A549 (cell line): ENCODE measurements at regions not wholly inside any gene's neighbourhood (a gene's known extent, or its start where the extent isn't known, plus 50 kb on each side); places are given as distances from the start of the nearest gene placed in this dataset.

Experiments
- ATAC-seq, 2 experiments: fragments of 200-7000 bp in 1 of 2; fragments of >200 bp in 1 of 2; cut with Nextera tagmentation in 1 of 2; cut with Tn5 transposase in 1 of 2; 3 replicates each; pipeline versions ENCODE4 v1.8.0 to v1.9.1; 2018 to 2020; ENCODE audit warnings: mild to moderate bottlenecking in 1 of 2, moderate library complexity in 1 of 2
- CTCF ChIA-PET: fragments of 300-600 bp; sonication (Branson Sonifier 250); formaldehyde crosslinking; extraction: SDS; loops from one replicate; lab custom pipeline; 2021; ENCODE audit warnings: antibody characterized with exemption, inconsistent platforms; lab: Yijun Ruan, JAX
- POLR2A ChIA-PET: fragments of 350-600 bp; formaldehyde crosslinking; extraction: SDS; loops from one replicate; lab custom pipeline; 2021; ENCODE audit warnings: antibody characterized with exemption, inconsistent platforms; lab: Yijun Ruan, JAX
- DNase-seq, 2 experiments: peaks; one replicate each; pipeline versions ENCODE4 v3.0.0 to v3.0.0-alpha.2; 2011 to 2016; ENCODE audit warnings: low read depth in 1 of 2, low spot score in 1 of 2
- FAIRE-seq: peaks from 2 replicates; lab custom pipeline; 2011; peaks lifted over from hg19 to GRCh38; lab: Jason Lieb, UNC
- H3K27ac ChIP-seq, 2 experiments: fragments of >200 bp; sonication (Bioruptor Twin); formaldehyde crosslinking; 3 replicates each; pipeline ENCODE4 v1.5.1; 2016 to 2017
- H3K4me1 ChIP-seq: fragments of >200 bp; sonication (Bioruptor Twin); formaldehyde crosslinking; 3 replicates; pipeline ENCODE4 v1.6.1; 2016
- H3K4me2 ChIP-seq: fragments of >200 bp; sonication (Bioruptor Twin); formaldehyde crosslinking; 3 replicates; pipeline ENCODE4 v1.6.1; 2016
- H3K4me3 ChIP-seq: fragments of >200 bp; sonication (Bioruptor Twin); formaldehyde crosslinking; 3 replicates; pipeline ENCODE4 v1.5.1; 2016
- H3K9me3 ChIP-seq: fragments of >200 bp; sonication (Bioruptor Twin); formaldehyde crosslinking; 3 replicates; pipeline ENCODE4 v1.6.1; 2016
- ATOH8 ChIP-seq: fragments of 250-450 bp; sonication (Bioruptor Pico); IDR thresholded peaks from 2 replicates; pipeline ENCODE4 v1.5.0; 2020; ENCODE audit warnings: low read depth, mild to moderate bottlenecking, moderate library complexity
- BCL3 ChIP-seq: fragments of >200 bp; sonication (Bioruptor Twin); formaldehyde crosslinking; IDR thresholded peaks from 3 replicates; pipeline ENCODE4 v1.6.1; 2016
- CBX2 ChIP-seq: fragments of 200-600 bp; sonication (generic); IDR thresholded peaks from 2 replicates; pipeline ENCODE4 v1.6.1; 2016; ENCODE audit warnings: low read depth, mild to moderate bottlenecking, borderline replicate concordance
- CEBPB ChIP-seq, 2 experiments: fragments of >200 bp in 1 of 2; sonication (Bioruptor Twin) in 1 of 2; formaldehyde crosslinking in 1 of 2; IDR thresholded peaks; 2 replicates each; pipeline ENCODE4 v1.6.1; 2012 to 2016
- EHF ChIP-seq: fragments of 250-450 bp; sonication (Bioruptor Pico); IDR thresholded peaks from 2 replicates; pipeline ENCODE4 v1.5.0; 2020; ENCODE audit warnings: mild to moderate bottlenecking
- EHMT2 ChIP-seq: fragments of 200-600 bp; sonication (generic); IDR thresholded peaks from 2 replicates; pipeline ENCODE4 v1.6.1; 2016; ENCODE audit warnings: antibody characterized with exemption, low read depth, mild to moderate bottlenecking, moderate library complexity
- EP300 ChIP-seq, 2 experiments: fragments of >200 bp; sonication (Bioruptor Twin); formaldehyde crosslinking; IDR thresholded peaks; 2 replicates in 1 of 2; 3 replicates in 1 of 2; pipeline ENCODE4 v1.6.1; 2016 to 2017
- FOSB ChIP-seq: fragments of 250-450 bp; sonication (Bioruptor Pico); IDR thresholded peaks from 2 replicates; pipeline ENCODE4 v1.5.0; 2020; ENCODE audit warnings: mild to moderate bottlenecking, moderate library complexity
- FOSL2 ChIP-seq, 2 experiments: fragments of 450-650 bp in 1 of 2; fragments of >200 bp in 1 of 2; sonication (Bioruptor Twin) in 1 of 2; formaldehyde crosslinking; IDR thresholded peaks; 2 replicates each; pipeline versions ENCODE4 v1.5.0 to v1.6.1; 2016 to 2020; ENCODE audit warnings: mild to moderate bottlenecking in 1 of 2, moderate library complexity in 1 of 2
- FOXS1 ChIP-seq: fragments of 250-450 bp; sonication (Bioruptor Pico); IDR thresholded peaks from 2 replicates; pipeline ENCODE4 v1.5.0; 2020; ENCODE audit warnings: mild to moderate bottlenecking, moderate library complexity
- GATA3 ChIP-seq: IDR thresholded peaks from 2 replicates; pipeline ENCODE4 v1.6.1; 2012; ENCODE audit warnings: borderline replicate concordance
- HMGXB4 ChIP-seq: fragments of 250-450 bp; sonication (Bioruptor Pico); IDR thresholded peaks from 2 replicates; pipeline ENCODE4 v1.5.0; 2021; ENCODE audit warnings: mild to moderate bottlenecking, moderate library complexity, borderline replicate concordance
- JUN ChIP-seq, 2 experiments: fragments of >200 bp; sonication (Bioruptor Twin); formaldehyde crosslinking; IDR thresholded peaks; 2 replicates in 1 of 2; 3 replicates in 1 of 2; pipeline ENCODE4 v1.6.1; 2016 to 2017
- MAFK ChIP-seq: fragments of 450-650 bp; IDR thresholded peaks from 2 replicates; pipeline ENCODE4 v1.6.1; 2014; ENCODE audit not compliant: partially characterized antibody
- MAX ChIP-seq: IDR thresholded peaks from 2 replicates; pipeline ENCODE4 v1.6.1; 2012
- MAZ ChIP-seq: fragments of 150-350 bp; IDR thresholded peaks from 2 replicates; pipeline ENCODE4 v1.6.1; 2014; ENCODE audit warnings: antibody characterized with exemption, low read depth, low read length, borderline replicate concordance
- MYC ChIP-seq: IDR thresholded peaks from 2 replicates; pipeline ENCODE4 v1.6.1; 2012; ENCODE audit warnings: mild to moderate bottlenecking, inconsistent platforms, low read length, improper control_type of control experiment, borderline replicate concordance
- NR3C1 ChIP-seq: fragments of >200 bp; sonication (Bioruptor Twin); formaldehyde crosslinking; IDR thresholded peaks from 3 replicates; pipeline ENCODE4 v1.6.1; 2017
- PHF8 ChIP-seq: fragments of 200-600 bp; sonication (generic); IDR thresholded peaks from 2 replicates; pipeline ENCODE4 v1.6.1; 2016; ENCODE audit warnings: low read depth, mild to moderate bottlenecking, antibody characterized with exemption, moderate library complexity, borderline replicate concordance
- POLR2A ChIP-seq: IDR thresholded peaks from 2 replicates; pipeline ENCODE4 v1.6.1; 2012; ENCODE audit warnings: mild to moderate bottlenecking, low read length
- RAD21 ChIP-seq, 2 experiments: fragments of >200 bp in 1 of 2; sonication (Bioruptor Twin) in 1 of 2; formaldehyde crosslinking in 1 of 2; IDR thresholded peaks in 1 of 2; conservative IDR thresholded peaks in 1 of 2; 2 replicates in 1 of 2; 3 replicates in 1 of 2; pipeline ENCODE4 v1.6.1; 2012 to 2018; ENCODE audit warnings: inconsistent platforms in 1 of 2
- TFCP2L1 ChIP-seq: fragments of 250-450 bp; sonication (Bioruptor Pico); IDR thresholded peaks from 2 replicates; pipeline ENCODE4 v1.5.0; 2021; ENCODE audit warnings: mild to moderate bottlenecking
- USF2 ChIP-seq: fragments of 450-650 bp; IDR thresholded peaks from 2 replicates; pipeline ENCODE4 v1.6.1; 2014; ENCODE audit warnings: antibody characterized with exemption
- ZC3H11A ChIP-seq: fragments of 450-650 bp; IDR thresholded peaks from 2 replicates; pipeline ENCODE4 v1.6.1; 2014; ENCODE audit warnings: antibody characterized with exemption, mild to moderate bottlenecking
- WGBS: methylation state at CpG from one replicate; pipeline ENCODE4 v1.1.6; 2017; ENCODE audit errors: missing lambda C conversion rate; 5-methylcytosine and 5-hydroxymethylcytosine counted together

- Histone ChIP-seq H3K4me2 (no peak overlapping the region), H3K9me3 (no peaks in the 10 kb centered on the region), H3K4me1 (no peaks in the 10 kb centered on the region), H3K4me3 (no peak overlapping the region), H3K27ac (no peak overlapping the region)
- 93% methylated on average over 1 of the region's 1 CpG for WGBS
- no peak for FAIRE-seq
- CTCF ChIA-PET, result interaction anchor here (1.0 kb wide), 1 partner anchor 48 kb away, joined by 3 read pairs; no protein-coding TSS in a partner anchor
- DNase-seq, result no peak
- POLR2A ChIA-PET, result no interaction called here
- no peak for ATAC-seq
- TF ChIP-seq TFCP2L1 (CRISPR knock-in tag) (no peak), MAX (no peak), MAZ (no peak), EHF (CRISPR knock-in tag) (no peak), PHF8 (no peak), CEBPB (IDR thresholded peaks at IDR 0.05) (no peak), JUN (IDR thresholded peaks at IDR 0.05) (no peak), MYC (no peak)
These were observed 75.0 kb upstream of the MAGI2 start for GRCh38 chr7:79528421-79528820.

- no peak for ATAC-seq
- no peak overlapping the region for H3K27ac ChIP-seq
- no peak for TF ChIP-seq JUN (IDR thresholded peaks at IDR 0.05)
- no peak for TF ChIP-seq MAFK
- no peak for TF ChIP-seq GATA3
- TF ChIP-seq NR3C1, result no peak
- TF ChIP-seq PHF8, result no peak
- no peak for TF ChIP-seq USF2
- no peak for TF ChIP-seq ZC3H11A
- TF ChIP-seq BCL3, result no peak
- TF ChIP-seq EHMT2, result no peak
- TF ChIP-seq FOXS1 (CRISPR knock-in tag), result no peak
- no peak for TF ChIP-seq FOSL2 (IDR thresholded peaks at IDR 0.05)
- no peak for TF ChIP-seq FOSL2 (CRISPR knock-in tag; IDR thresholded peaks at IDR 0.05)
- TF ChIP-seq ATOH8 (CRISPR knock-in tag), result no peak
- TF ChIP-seq RAD21 (conservative IDR thresholded peaks at IDR 0.05 in 1 of 2, IDR thresholded peaks at IDR 0.05 in 1 of 2), result no peak
- TF ChIP-seq CBX2, result no peak
- no peak for TF ChIP-seq HMGXB4
- no peak for TF ChIP-seq FOSB (CRISPR knock-in tag)
- no peak for TF ChIP-seq POLR2A
- no peak for TF ChIP-seq EP300 (IDR thresholded peaks at IDR 0.05)
- no peak for TF ChIP-seq MAX
- TF ChIP-seq, all 56 proteins: peak for 0
- Histone ChIP-seq H3K9me3 (no peaks in the 10 kb centered on the region), H3K4me2 (no peak overlapping the region), H3K4me3 (no peak overlapping the region), H3K4me1 (peaks cover 5% of the 10 kb centered on the region; the same call in 1 of the 3 replicates)
- no peak for FAIRE-seq
- no peak for DNase-seq
- CTCF ChIA-PET, result no interaction called here
- WGBS, result 94% methylated on average over 4 of the region's 4 CpGs
- POLR2A ChIA-PET, result no interaction called here
These were observed 70.6 kb upstream of the MAGI2 start for GRCh38 chr7:79524048-79524447.
